SK-N-SH (cell line): ENCODE measurements at regions not wholly inside any gene's neighbourhood (a gene's known extent, or its start where the extent isn't known, plus 50 kb on each side); places are given as distances from the start of the nearest gene placed in this dataset.

Source experiments
- CTCF ChIA-PET: fragments of 300-600, 350-600 bp; formaldehyde crosslinking; extraction: SDS; loops from one replicate; lab custom pipeline; 2021; lab: Yijun Ruan, JAX
- POLR2A ChIA-PET: fragments of 350-600 bp; sonication (Branson Sonifier 250); formaldehyde crosslinking; extraction: SDS; loops from one replicate; lab custom pipeline; 2020; ENCODE audit warnings: antibody characterized with exemption, inconsistent platforms; lab: Yijun Ruan, JAX
- DNase-seq: peaks from one replicate; pipeline ENCODE4 v3.0.0; 2012
- H2AFZ ChIP-seq: fragments of 200-600 bp; sonication (generic); 2 replicates; pipeline ENCODE4 v1.8.1; 2016; ENCODE audit warnings: antibody characterized with exemption, mild to moderate bottlenecking, low read depth
- H3F3A ChIP-seq: fragments of 200-600 bp; sonication (generic); replicated peaks from 2 replicates; pipeline ENCODE3; 2016; ENCODE audit warnings: antibody characterized with exemption, mild to moderate bottlenecking; ENCODE audit not compliant: insufficient read depth
- H3K27ac ChIP-seq, 2 experiments: fragments of 200-500 bp in 1 of 2; fragments of 200-600 bp in 1 of 2; sonication (Bioruptor generic) in 1 of 2; sonication (generic), shearing (Covaris generic) in 1 of 2; 2 replicates each; pipeline versions ENCODE4 v1.5.1 to v1.6.1; 2014 to 2016; ENCODE audit warnings: low read depth in 2 of 2, inconsistent platforms in 1 of 2, low read length in 1 of 2, mild to moderate bottlenecking in 1 of 2, mixed read lengths in 1 of 2
- H3K27me3 ChIP-seq: fragments of 200-600 bp; sonication (generic), shearing (Covaris generic); 2 replicates; pipeline ENCODE4 v1.6.1; 2016; ENCODE audit warnings: mixed run types; ENCODE audit not compliant: insufficient read depth
- H3K36me3 ChIP-seq, 2 experiments: fragments of 200-500 bp in 1 of 2; fragments of 200-600 bp in 1 of 2; sonication (Bioruptor generic) in 1 of 2; sonication (generic) in 1 of 2; replicated peaks in 1 of 2; 2 replicates each; pipeline versions ENCODE3 to v1.5.1; 2014 to 2016; ENCODE audit warnings: low read length in 1 of 2, mild to moderate bottlenecking in 1 of 2; ENCODE audit not compliant: insufficient read depth in 2 of 2, control insufficient read depth in 1 of 2
- H3K4me1 ChIP-seq, 2 experiments: fragments of 200-500 bp in 1 of 2; fragments of 200-600 bp in 1 of 2; sonication (Bioruptor generic) in 1 of 2; sonication (generic), shearing (Covaris generic) in 1 of 2; 2 replicates each; pipeline versions ENCODE4 v1.5.1 to v1.6.1; 2014 to 2016; ENCODE audit warnings: low read depth in 1 of 2, low read length in 1 of 2, mixed run types in 1 of 2; ENCODE audit not compliant: insufficient read depth in 2 of 2, control insufficient read depth in 1 of 2
- H3K4me2 ChIP-seq: fragments of 200-600 bp; sonication (generic), shearing (Covaris generic); 2 replicates; pipeline ENCODE4 v1.6.1; 2017; ENCODE audit warnings: mixed run types
- H3K4me3 ChIP-seq, 2 experiments: fragments of 200-500 bp in 1 of 2; fragments of 200-600 bp in 1 of 2; sonication (Bioruptor generic) in 1 of 2; sonication (generic), shearing (Covaris generic) in 1 of 2; 2 replicates each; pipeline versions ENCODE4 v1.5.1 to v1.8.1; 2014 to 2016; ENCODE audit warnings: low read depth in 2 of 2, inconsistent platforms in 1 of 2, low read length in 1 of 2, mild to moderate bottlenecking in 1 of 2, mixed read lengths in 1 of 2, moderate library complexity in 1 of 2
- H3K79me2 ChIP-seq: fragments of 200-600 bp; sonication (generic); 2 replicates; pipeline ENCODE4 v1.8.1; 2017; ENCODE audit warnings: mild to moderate bottlenecking; ENCODE audit not compliant: insufficient read depth
- H3K9ac ChIP-seq: fragments of 200-600 bp; sonication (generic); 2 replicates; pipeline ENCODE4 v1.6.1; 2017; ENCODE audit warnings: mixed run types
- H3K9me2 ChIP-seq: fragments of 200-600 bp; sonication (generic); 2 replicates; pipeline ENCODE4 v1.6.1; 2017; ENCODE audit warnings: mixed run types
- H3K9me3 ChIP-seq: fragments of 200-600 bp; sonication (generic); 2 replicates; pipeline ENCODE4 v1.6.1; 2017; ENCODE audit warnings: mixed run types, mild to moderate bottlenecking, moderate library complexity
- H4K20me1 ChIP-seq: fragments of 200-600 bp; sonication (generic); 2 replicates; pipeline ENCODE4 v1.6.1; 2017; ENCODE audit warnings: mild to moderate bottlenecking, mixed run types; ENCODE audit not compliant: insufficient read depth
- EP300 ChIP-seq, 2 experiments: IDR thresholded peaks; 2 replicates each; pipeline versions ENCODE4 v1.4.0 to v1.6.1; 2012; ENCODE audit warnings: borderline replicate concordance in 1 of 2, low read depth in 1 of 2, low read length in 1 of 2
- EZH2phosphoT487 ChIP-seq: fragments of 200-600 bp; sonication (generic); IDR thresholded peaks from 2 replicates; pipeline ENCODE4 v1.6.1; 2017; ENCODE audit warnings: low read depth, mixed run types, mild to moderate bottlenecking, antibody characterized with exemption, moderate library complexity, borderline replicate concordance
- FOXJ3 ChIP-seq: sonication (generic); formaldehyde crosslinking; IDR thresholded peaks from 2 replicates; pipeline ENCODE4 v1.5.1; 2020; ENCODE audit warnings: mild to moderate bottlenecking, missing genetic modification reagents
- GABPA ChIP-seq: IDR thresholded peaks from 2 replicates; pipeline ENCODE4 v1.4.0; 2012; ENCODE audit warnings: low read depth, mild to moderate bottlenecking
- GATA2 ChIP-seq: sonication (generic); formaldehyde crosslinking; IDR thresholded peaks from 2 replicates; pipeline ENCODE4 v1.5.0; 2020; ENCODE audit warnings: mild to moderate bottlenecking, missing genetic modification reagents
- JUND ChIP-seq: IDR thresholded peaks from 2 replicates; pipeline ENCODE4 v1.4.0; 2012
- MEF2A ChIP-seq: IDR thresholded peaks from 2 replicates; pipeline ENCODE4 v1.4.0; 2012; ENCODE audit warnings: low read depth, borderline replicate concordance
- NFIC ChIP-seq: IDR thresholded peaks from 2 replicates; pipeline ENCODE4 v1.4.0; 2012; ENCODE audit warnings: borderline replicate concordance
- NRF1 ChIP-seq: IDR thresholded peaks from 2 replicates; pipeline ENCODE4 v1.6.1; 2012; ENCODE audit warnings: low read depth, mild to moderate bottlenecking, low read length
- POLR2AphosphoS5 ChIP-seq: IDR thresholded peaks from 2 replicates; pipeline ENCODE4 v1.6.1; 2012; ENCODE audit warnings: low read depth, low read length
- RAD21 ChIP-seq: IDR thresholded peaks from 2 replicates; pipeline ENCODE4 v1.6.1; 2012; ENCODE audit warnings: mild to moderate bottlenecking, low read length
- RFX5 ChIP-seq: IDR thresholded peaks from 2 replicates; pipeline ENCODE4 v1.6.1; 2012; ENCODE audit warnings: mild to moderate bottlenecking, improper control_type of control experiment, low read length
- SIN3A ChIP-seq: IDR thresholded peaks from 2 replicates; pipeline ENCODE4 v1.6.1; 2012; ENCODE audit warnings: low read depth, mild to moderate bottlenecking, low read length, moderate library complexity, borderline replicate concordance
- SMC3 ChIP-seq: IDR thresholded peaks from 2 replicates; pipeline ENCODE4 v1.6.1; 2012; ENCODE audit warnings: low read depth, low read length, improper control_type of control experiment
- TCF12 ChIP-seq: IDR thresholded peaks from 2 replicates; pipeline ENCODE4 v1.4.0; 2012
- TEAD4 ChIP-seq: IDR thresholded peaks from 2 replicates; pipeline ENCODE4 v1.4.0; 2012; ENCODE audit warnings: mild to moderate bottlenecking, borderline replicate concordance; ENCODE audit not compliant: insufficient read depth
- YY1 ChIP-seq: IDR thresholded peaks from 2 replicates; pipeline ENCODE4 v1.4.0; 2012; ENCODE audit warnings: low read depth, mild to moderate bottlenecking
- WGBS: methylation state at CpG from one replicate; pipeline ENCODE4 v1.1.6; 2017; ENCODE audit warnings: low lambda C conversion rate; 5-methylcytosine and 5-hydroxymethylcytosine counted together
- TF ChIP-seq, protein P1 (sequence below): fragments of 150-350 bp; IDR thresholded peaks from 2 replicates; pipeline ENCODE4 v1.6.1; 2017; ENCODE audit warnings: antibody characterized with exemption, low read length, low read depth, borderline replicate concordance
- TF ChIP-seq, protein P2 (sequence below): IDR thresholded peaks from 2 replicates; pipeline ENCODE4 v1.4.0; 2012; ENCODE audit warnings: low read depth, borderline replicate concordance
- TF ChIP-seq, protein P3 (sequence below): fragments of 150-350 bp; IDR thresholded peaks from 2 replicates; pipeline ENCODE4 v1.6.1; 2016; ENCODE audit warnings: mild to moderate bottlenecking, low read depth, low read length
- TF ChIP-seq, protein P4 (sequence below): IDR thresholded peaks from 2 replicates; pipeline ENCODE4 v1.4.0; 2012; ENCODE audit warnings: low read depth, borderline replicate concordance
- TF ChIP-seq, protein P5 (sequence below): fragments of 200-600 bp; sonication (generic); IDR thresholded peaks from 2 replicates; pipeline ENCODE4 v1.6.1; 2017; ENCODE audit warnings: antibody characterized with exemption, mild to moderate bottlenecking, moderate library complexity

DNA sequence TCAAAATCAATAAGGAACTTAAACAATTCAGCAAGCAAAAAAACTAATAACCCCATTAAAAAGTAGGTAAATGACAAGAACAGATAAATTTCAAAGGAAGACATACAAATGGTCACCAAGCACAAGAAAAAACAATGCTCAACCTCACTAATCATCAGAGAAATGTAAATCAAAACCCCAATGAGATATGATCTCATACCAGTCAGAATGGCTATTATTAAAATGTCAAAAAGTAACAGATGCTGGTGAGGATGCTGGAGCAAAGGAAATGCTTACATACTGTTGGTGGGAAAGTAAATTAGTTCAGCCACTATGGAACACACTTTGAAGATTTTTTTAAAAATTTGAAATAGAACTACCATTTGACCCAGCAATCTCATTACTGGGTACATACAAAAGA, 538.0 kb downstream of the TMX3 start (continued):
- TF ChIP-seq FOXJ3: no peak
- TF ChIP-seq EZH2phosphoT487: no peak
- no peak for TF ChIP-seq RFX5
- TF ChIP-seq, protein P1, sequence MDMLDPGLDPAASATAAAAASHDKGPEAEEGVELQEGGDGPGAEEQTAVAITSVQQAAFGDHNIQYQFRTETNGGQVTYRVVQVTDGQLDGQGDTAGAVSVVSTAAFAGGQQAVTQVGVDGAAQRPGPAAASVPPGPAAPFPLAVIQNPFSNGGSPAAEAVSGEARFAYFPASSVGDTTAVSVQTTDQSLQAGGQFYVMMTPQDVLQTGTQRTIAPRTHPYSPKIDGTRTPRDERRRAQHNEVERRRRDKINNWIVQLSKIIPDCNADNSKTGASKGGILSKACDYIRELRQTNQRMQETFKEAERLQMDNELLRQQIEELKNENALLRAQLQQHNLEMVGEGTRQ: no peak
- peak in 1 of 2 experiments; percentile 81; a peak in 1 of 4 replicates for TF ChIP-seq EP300 (IDR thresholded peaks at IDR 0.05; ENCODE audit: borderline replicate concordance in 1 of 2, low read depth in 1 of 2, low read length in 1 of 2)
- TF ChIP-seq YY1: no peak
- TF ChIP-seq SIN3A: no peak
- 0 out of 2 replicates have a peak, but pooled peaks have one; percentile 32 for TF ChIP-seq POLR2AphosphoS5

DNA sequence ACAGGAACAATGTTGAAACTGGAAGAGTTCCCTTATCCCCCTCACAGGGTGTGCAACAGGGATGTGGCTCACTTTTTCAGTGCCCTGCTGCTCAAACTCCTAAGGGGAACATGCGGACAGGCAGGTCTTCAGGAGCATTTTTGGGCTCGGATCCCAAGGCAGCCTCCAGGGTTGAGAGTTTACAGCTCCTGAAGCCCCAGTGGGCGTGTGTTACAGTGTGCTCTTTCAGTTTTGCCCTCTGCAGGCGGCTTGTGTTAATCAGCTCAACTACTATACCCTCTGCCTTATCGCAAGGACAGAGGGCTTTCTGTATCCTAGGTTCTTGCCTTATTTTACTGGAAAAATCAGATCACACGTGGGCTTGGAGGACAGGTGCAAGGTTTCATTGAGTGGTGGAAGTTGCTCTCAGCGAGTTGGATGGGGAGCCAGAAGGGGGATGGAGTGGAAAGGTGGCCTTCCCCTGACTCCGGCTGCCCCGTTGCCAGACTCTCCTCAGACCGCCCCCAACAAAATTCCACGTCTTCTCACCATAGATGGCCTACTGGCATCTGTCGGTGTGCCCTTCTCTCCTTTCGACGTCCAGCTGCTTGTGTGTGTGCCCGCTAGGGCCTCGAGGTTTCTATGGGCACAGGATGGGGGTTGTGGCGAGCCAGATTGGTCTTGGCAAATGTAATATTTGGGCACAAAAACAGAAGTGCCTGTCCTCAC, 541.9 kb downstream of the TMX3 start:
- peaks cover 14% of the 10 kb centered on the region for H3K9me3 ChIP-seq
- H2AFZ ChIP-seq: no peak overlapping the region
- POLR2A ChIA-PET: no interaction called here
- no peaks in the 10 kb centered on the region for H3K9me2 ChIP-seq
- no peak overlapping the region for H3K4me3 ChIP-seq
- H3K4me1 ChIP-seq: peaks cover 0 to 2% of the 10 kb centered on the region in 2 experiments; a peak in 2 of 4 replicates
- peaks cover 17% of the 10 kb centered on the region for H3F3A ChIP-seq
- CTCF ChIA-PET: no interaction called here
- no peak for TF ChIP-seq JUND
- TF ChIP-seq GATA2 (CRISPR knock-in tag): no peak
- no peak for TF ChIP-seq FOXJ3
- no peak for TF ChIP-seq EZH2phosphoT487
- no peak for TF ChIP-seq RAD21
- no peak for TF ChIP-seq NFIC
- no peak for TF ChIP-seq GABPA
- TF ChIP-seq, protein P1: no peak
- TF ChIP-seq SMC3: no peak
- TF ChIP-seq NRF1: no peak
- no peak for TF ChIP-seq TCF12
- TF ChIP-seq, protein P2, sequence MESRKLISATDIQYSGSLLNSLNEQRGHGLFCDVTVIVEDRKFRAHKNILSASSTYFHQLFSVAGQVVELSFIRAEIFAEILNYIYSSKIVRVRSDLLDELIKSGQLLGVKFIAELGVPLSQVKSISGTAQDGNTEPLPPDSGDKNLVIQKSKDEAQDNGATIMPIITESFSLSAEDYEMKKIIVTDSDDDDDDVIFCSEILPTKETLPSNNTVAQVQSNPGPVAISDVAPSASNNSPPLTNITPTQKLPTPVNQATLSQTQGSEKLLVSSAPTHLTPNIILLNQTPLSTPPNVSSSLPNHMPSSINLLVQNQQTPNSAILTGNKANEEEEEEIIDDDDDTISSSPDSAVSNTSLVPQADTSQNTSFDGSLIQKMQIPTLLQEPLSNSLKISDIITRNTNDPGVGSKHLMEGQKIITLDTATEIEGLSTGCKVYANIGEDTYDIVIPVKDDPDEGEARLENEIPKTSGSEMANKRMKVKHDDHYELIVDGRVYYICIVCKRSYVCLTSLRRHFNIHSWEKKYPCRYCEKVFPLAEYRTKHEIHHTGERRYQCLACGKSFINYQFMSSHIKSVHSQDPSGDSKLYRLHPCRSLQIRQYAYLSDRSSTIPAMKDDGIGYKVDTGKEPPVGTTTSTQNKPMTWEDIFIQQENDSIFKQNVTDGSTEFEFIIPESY: no peak
- no peak for TF ChIP-seq SIN3A
- TF ChIP-seq, protein P3, sequence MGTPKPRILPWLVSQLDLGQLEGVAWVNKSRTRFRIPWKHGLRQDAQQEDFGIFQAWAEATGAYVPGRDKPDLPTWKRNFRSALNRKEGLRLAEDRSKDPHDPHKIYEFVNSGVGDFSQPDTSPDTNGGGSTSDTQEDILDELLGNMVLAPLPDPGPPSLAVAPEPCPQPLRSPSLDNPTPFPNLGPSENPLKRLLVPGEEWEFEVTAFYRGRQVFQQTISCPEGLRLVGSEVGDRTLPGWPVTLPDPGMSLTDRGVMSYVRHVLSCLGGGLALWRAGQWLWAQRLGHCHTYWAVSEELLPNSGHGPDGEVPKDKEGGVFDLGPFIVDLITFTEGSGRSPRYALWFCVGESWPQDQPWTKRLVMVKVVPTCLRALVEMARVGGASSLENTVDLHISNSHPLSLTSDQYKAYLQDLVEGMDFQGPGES: no peak
- no peak for TF ChIP-seq YY1
- TF ChIP-seq, protein P4, sequence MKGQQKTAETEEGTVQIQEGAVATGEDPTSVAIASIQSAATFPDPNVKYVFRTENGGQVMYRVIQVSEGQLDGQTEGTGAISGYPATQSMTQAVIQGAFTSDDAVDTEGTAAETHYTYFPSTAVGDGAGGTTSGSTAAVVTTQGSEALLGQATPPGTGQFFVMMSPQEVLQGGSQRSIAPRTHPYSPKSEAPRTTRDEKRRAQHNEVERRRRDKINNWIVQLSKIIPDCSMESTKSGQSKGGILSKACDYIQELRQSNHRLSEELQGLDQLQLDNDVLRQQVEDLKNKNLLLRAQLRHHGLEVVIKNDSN: no peak
- TF ChIP-seq TEAD4: no peak
- TF ChIP-seq, protein P5, sequence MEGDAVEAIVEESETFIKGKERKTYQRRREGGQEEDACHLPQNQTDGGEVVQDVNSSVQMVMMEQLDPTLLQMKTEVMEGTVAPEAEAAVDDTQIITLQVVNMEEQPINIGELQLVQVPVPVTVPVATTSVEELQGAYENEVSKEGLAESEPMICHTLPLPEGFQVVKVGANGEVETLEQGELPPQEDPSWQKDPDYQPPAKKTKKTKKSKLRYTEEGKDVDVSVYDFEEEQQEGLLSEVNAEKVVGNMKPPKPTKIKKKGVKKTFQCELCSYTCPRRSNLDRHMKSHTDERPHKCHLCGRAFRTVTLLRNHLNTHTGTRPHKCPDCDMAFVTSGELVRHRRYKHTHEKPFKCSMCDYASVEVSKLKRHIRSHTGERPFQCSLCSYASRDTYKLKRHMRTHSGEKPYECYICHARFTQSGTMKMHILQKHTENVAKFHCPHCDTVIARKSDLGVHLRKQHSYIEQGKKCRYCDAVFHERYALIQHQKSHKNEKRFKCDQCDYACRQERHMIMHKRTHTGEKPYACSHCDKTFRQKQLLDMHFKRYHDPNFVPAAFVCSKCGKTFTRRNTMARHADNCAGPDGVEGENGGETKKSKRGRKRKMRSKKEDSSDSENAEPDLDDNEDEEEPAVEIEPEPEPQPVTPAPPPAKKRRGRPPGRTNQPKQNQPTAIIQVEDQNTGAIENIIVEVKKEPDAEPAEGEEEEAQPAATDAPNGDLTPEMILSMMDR: no peak
- TF ChIP-seq MEF2A: no peak
- TF ChIP-seq, all 33 proteins: peak for 0
- Histone ChIP-seq H3K27ac (no peak overlapping the region), H3K9ac (no peak overlapping the region), H4K20me1 (no peaks in the 10 kb centered on the region), H3K4me2 (no peak overlapping the region), H3K36me3 (no peaks in the 10 kb centered on the region), H3K79me2 (no peaks in the 10 kb centered on the region), H3K27me3 (no peaks in the 10 kb centered on the region)
- DNase-seq: no peak
- WGBS: 72% methylated on average over 13 of the region's 17 CpGs
